ENCODE measurements at regions not wholly inside any gene's neighbourhood (a gene's known extent, or its start where the extent isn't known, plus 50 kb on each side); places are given as distances from the start of the nearest gene placed in this dataset.

DNA sequence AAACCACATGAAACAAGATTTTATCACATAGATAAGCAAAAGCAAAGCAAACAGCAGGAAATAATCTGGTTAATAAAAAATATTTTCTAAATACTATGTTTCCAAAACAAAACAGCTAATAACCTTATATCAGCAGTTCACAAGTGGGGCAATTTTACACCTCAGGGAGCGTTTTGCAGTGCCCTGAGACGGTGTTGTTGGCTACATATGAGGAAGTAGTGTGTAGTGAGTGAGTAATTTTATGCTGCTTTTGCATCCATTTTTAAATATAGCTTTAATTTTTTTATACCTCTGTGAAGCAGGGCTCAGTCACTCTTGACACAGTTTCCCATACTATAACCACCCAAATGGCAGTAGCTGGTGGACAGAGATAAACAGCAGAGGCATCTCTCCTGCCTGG is 438.5 kb upstream of the B3GAT1 start:
- H2AFZ ChIP-seq (ENCODE audit: insufficient read depth, low read depth, low read length, poor library complexity, severe bottlenecking) = no peak overlapping the region
- no peaks in the 10 kb centered on the region for H3K4me1 Mint-ChIP-seq
- H3K4me3 Mint-ChIP-seq = no peak overlapping the region
- no peaks in the 10 kb centered on the region for H3K36me3 ChIP-seq (replicated peaks in 1 of 2; ENCODE audit: control extremely low read depth in 1 of 2, control insufficient read depth in 1 of 2, extremely low read depth in 1 of 2, insufficient read depth in 2 of 2, low read length in 1 of 2)
- no peak overlapping the region for H3K4me3 ChIP-seq (ENCODE audit: control extremely low read depth in 1 of 5, extremely low read depth in 1 of 5, insufficient read depth in 1 of 5, low read depth in 2 of 5, low read length in 4 of 5)
- no peaks in the 10 kb centered on the region for H3K4me1 ChIP-seq (ENCODE audit: control insufficient read depth in 2 of 2, insufficient read depth in 2 of 2, low read length in 2 of 2)
- H3K27ac Mint-ChIP-seq = no peak overlapping the region
- intact Hi-C loops (cut with micrococcal nuclease) = no loop called here
- DNase-seq = no peak
- no peaks in the 10 kb centered on the region for H3K79me2 ChIP-seq (ENCODE audit: control insufficient read depth, insufficient read depth, low read length)
- no peaks in the 10 kb centered on the region for H4K20me1 ChIP-seq (ENCODE audit: control insufficient read depth, insufficient read depth, low read length, poor library complexity, severe bottlenecking)
- ChIA-PET CTCF (no interaction called here), POLR2A (no interaction called here)
- H3K9me3 ChIP-seq (ENCODE audit: control extremely low read depth in 1 of 3, control insufficient read depth in 2 of 3, insufficient read depth in 1 of 3, low read length in 2 of 3) = peaks cover 0 to 6% (median 0%) of the 10 kb centered on the region in 3 donors
- H3K9me3 Mint-ChIP-seq (ENCODE audit: insufficient read depth) = no peaks in the 10 kb centered on the region
- ATAC-seq (ENCODE audit: low read depth) = no peak
- no peak overlapping the region for H3K27ac ChIP-seq (ENCODE audit: low read length in 2 of 2)
- peaks cover 3% of the 10 kb centered on the region for H3K27me3 Mint-ChIP-seq
- TF ChIP-seq, protein P1, sequence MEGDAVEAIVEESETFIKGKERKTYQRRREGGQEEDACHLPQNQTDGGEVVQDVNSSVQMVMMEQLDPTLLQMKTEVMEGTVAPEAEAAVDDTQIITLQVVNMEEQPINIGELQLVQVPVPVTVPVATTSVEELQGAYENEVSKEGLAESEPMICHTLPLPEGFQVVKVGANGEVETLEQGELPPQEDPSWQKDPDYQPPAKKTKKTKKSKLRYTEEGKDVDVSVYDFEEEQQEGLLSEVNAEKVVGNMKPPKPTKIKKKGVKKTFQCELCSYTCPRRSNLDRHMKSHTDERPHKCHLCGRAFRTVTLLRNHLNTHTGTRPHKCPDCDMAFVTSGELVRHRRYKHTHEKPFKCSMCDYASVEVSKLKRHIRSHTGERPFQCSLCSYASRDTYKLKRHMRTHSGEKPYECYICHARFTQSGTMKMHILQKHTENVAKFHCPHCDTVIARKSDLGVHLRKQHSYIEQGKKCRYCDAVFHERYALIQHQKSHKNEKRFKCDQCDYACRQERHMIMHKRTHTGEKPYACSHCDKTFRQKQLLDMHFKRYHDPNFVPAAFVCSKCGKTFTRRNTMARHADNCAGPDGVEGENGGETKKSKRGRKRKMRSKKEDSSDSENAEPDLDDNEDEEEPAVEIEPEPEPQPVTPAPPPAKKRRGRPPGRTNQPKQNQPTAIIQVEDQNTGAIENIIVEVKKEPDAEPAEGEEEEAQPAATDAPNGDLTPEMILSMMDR (IDR thresholded peaks at IDR 0.05) = no peak
- no peak for TF ChIP-seq EZH2 (IDR thresholded peaks at IDR 0.05; ENCODE audit: borderline replicate concordance, insufficient read depth, low read depth, low read length, poor library complexity, severe bottlenecking)
- H3K9ac ChIP-seq (ENCODE audit: low read length) = no peak overlapping the region
- H3K27me3 ChIP-seq (replicated peaks in 1 of 4; ENCODE audit: control extremely low read depth in 1 of 4, control insufficient read depth in 3 of 4, insufficient read depth in 4 of 4, low read length in 3 of 4) = no peaks in the 10 kb centered on the region
- H3K4me2 ChIP-seq (replicated peaks; ENCODE audit: low read depth, low read length, poor library complexity, severe bottlenecking) = no peak overlapping the region
- WGBS (ENCODE audit: insufficient coverage) = no CpG with 5 or more reads among the region's 2 CpGs

DNA sequence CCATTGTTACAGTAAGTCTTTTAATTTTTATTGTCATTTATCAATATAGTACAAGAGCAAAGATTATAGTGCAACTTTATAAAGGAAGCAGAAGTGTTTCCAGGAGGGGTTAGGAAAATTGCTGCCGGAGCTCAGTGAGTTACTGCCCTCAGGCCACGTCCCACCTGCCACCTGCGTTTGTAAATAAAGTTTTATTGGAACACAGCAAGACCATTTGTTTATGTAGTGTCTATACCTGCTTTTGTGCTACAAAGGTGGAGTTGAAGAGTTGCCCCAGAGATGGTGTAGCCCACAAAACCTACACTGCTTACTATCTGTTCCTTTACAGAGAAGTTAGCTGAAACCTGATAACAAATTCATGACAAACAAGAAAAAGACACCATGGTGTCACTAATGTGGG is 437.8 kb upstream of the B3GAT1 start:
- no peaks in the 10 kb centered on the region for H3K4me1 Mint-ChIP-seq

More for the DNA sequence above, 437.8 kb upstream of the B3GAT1 start:
- Histone ChIP-seq H3K9ac (ENCODE audit: low read length) (no peak overlapping the region), H3K4me1 (ENCODE audit: control insufficient read depth in 2 of 2, insufficient read depth in 2 of 2, low read length in 2 of 2) (no peaks in the 10 kb centered on the region), H3K9me3 (ENCODE audit: control extremely low read depth in 1 of 3, control insufficient read depth in 2 of 3, insufficient read depth in 1 of 3, low read length in 2 of 3) (peaks cover 0 to 9% (median 0%) of the 10 kb centered on the region in 3 donors), H3K27me3 (replicated peaks in 1 of 4; ENCODE audit: control extremely low read depth in 1 of 4, control insufficient read depth in 3 of 4, insufficient read depth in 4 of 4, low read length in 3 of 4) (no peaks in the 10 kb centered on the region), H3K4me3 (ENCODE audit: control extremely low read depth in 1 of 5, extremely low read depth in 1 of 5, insufficient read depth in 1 of 5, low read depth in 2 of 5, low read length in 4 of 5) (no peak overlapping the region), H4K20me1 (ENCODE audit: control insufficient read depth, insufficient read depth, low read length, poor library complexity, severe bottlenecking) (no peaks in the 10 kb centered on the region), H3K27ac (ENCODE audit: low read length in 2 of 2) (no peak overlapping the region), H2AFZ (ENCODE audit: insufficient read depth, low read depth, low read length, poor library complexity, severe bottlenecking) (no peak overlapping the region), H3K36me3 (replicated peaks in 1 of 2; ENCODE audit: control extremely low read depth in 1 of 2, control insufficient read depth in 1 of 2, extremely low read depth in 1 of 2, insufficient read depth in 2 of 2, low read length in 1 of 2) (no peaks in the 10 kb centered on the region), H3K4me2 (replicated peaks; ENCODE audit: low read depth, low read length, poor library complexity, severe bottlenecking) (no peak overlapping the region), H3K79me2 (ENCODE audit: control insufficient read depth, insufficient read depth, low read length) (no peaks in the 10 kb centered on the region)
- ATAC-seq (ENCODE audit: low read depth) = no peak
- TF ChIP-seq EZH2 (IDR thresholded peaks at IDR 0.05; ENCODE audit: borderline replicate concordance, insufficient read depth, low read depth, low read length, poor library complexity, severe bottlenecking) = no peak
- TF ChIP-seq, protein P1 (IDR thresholded peaks at IDR 0.05) = no peak
- intact Hi-C loops (cut with micrococcal nuclease) = no loop called here
- Mint-ChIP-seq H3K9me3 (ENCODE audit: insufficient read depth) (no peaks in the 10 kb centered on the region), H3K27me3 (peaks cover 3% of the 10 kb centered on the region), H3K27ac (no peak overlapping the region), H3K4me3 (no peak overlapping the region)
- ChIA-PET CTCF (no interaction called here), POLR2A (no interaction called here)
- 89% methylated on average over 3 of the region's 3 CpGs for WGBS (ENCODE audit: insufficient coverage)
- DNase-seq = no peak
